NT2/D1 (cell line): ENCODE measurements at regions not wholly inside any gene's neighbourhood (a gene's known extent, or its start where the extent isn't known, plus 50 kb on each side); places are given as distances from the start of the nearest gene placed in this dataset.
"Not testable (repeated sequence)": the region's sequence is repeated elsewhere in the genome, so short reads cannot be mapped to it uniquely, and the experiment has no call there.

ENCODE experiments used
- DNase-seq: peaks from one replicate; pipeline ENCODE4 v3.0.0-alpha.2; 2011; ENCODE audit warnings: low read depth, low spot score
- H3K27me3 ChIP-seq: 2 replicates; pipeline ENCODE4 v1.6.0; 2011; ENCODE audit warnings: mild to moderate bottlenecking; ENCODE audit not compliant: insufficient read length, insufficient read depth
- H3K36me3 ChIP-seq: 2 replicates; pipeline ENCODE4 v1.6.1; 2011; ENCODE audit warnings: mild to moderate bottlenecking, low read length, mixed read lengths; ENCODE audit not compliant: insufficient read depth, insufficient read length
- H3K4me1 ChIP-seq: 2 replicates; pipeline ENCODE4 v1.5.1; 2011; ENCODE audit not compliant: insufficient read depth, insufficient read length
- H3K4me3 ChIP-seq: 2 replicates; pipeline ENCODE4 v1.5.1; 2011; ENCODE audit warnings: low read depth; ENCODE audit not compliant: insufficient read length
- H3K9ac ChIP-seq: 2 replicates; pipeline ENCODE4 v1.6.0; 2011; ENCODE audit warnings: low read depth; ENCODE audit not compliant: insufficient read length
- H3K9me3 ChIP-seq: 2 replicates; pipeline ENCODE4 v1.5.1; 2011; ENCODE audit warnings: mild to moderate bottlenecking, low read length; ENCODE audit not compliant: insufficient read depth
- SUZ12 ChIP-seq: IDR thresholded peaks from 2 replicates; pipeline ENCODE4 v1.6.1; 2011; ENCODE audit not compliant: insufficient read length, insufficient read depth; ENCODE audit errors: extremely low read depth
- YY1 ChIP-seq: IDR thresholded peaks from 2 replicates; pipeline ENCODE4 v1.6.1; 2011; ENCODE audit not compliant: insufficient read length, insufficient read depth
- ZNF274 ChIP-seq: IDR thresholded peaks from 2 replicates; pipeline ENCODE4 v1.6.1; 2011; ENCODE audit warnings: mild to moderate bottlenecking, low read depth, low read length

- Histone ChIP-seq H3K36me3 (no peaks in the 10 kb centered on the region), H3K9me3 (no peaks in the 10 kb centered on the region), H3K4me1 (no peaks in the 10 kb centered on the region), H3K9ac (no peak overlapping the region), H3K27me3 (no peaks in the 10 kb centered on the region), H3K4me3 (no peak overlapping the region)
- TF ChIP-seq YY1 (no peak), ZNF274 (no peak), SUZ12 (no peak)
- no peak for DNase-seq
These were observed 860.8 kb downstream of the BRINP3 start for GRCh38 chr1:189616893-189617292.

GRCh38 chr1:189619682-189620332, 857.9 kb downstream of the BRINP3 start:
- DNase-seq = no peak
- Histone ChIP-seq H3K4me1 (no peaks in the 10 kb centered on the region), H3K36me3 (no peaks in the 10 kb centered on the region), H3K9me3 (no peaks in the 10 kb centered on the region), H3K4me3 (no peak overlapping the region), H3K27me3 (no peaks in the 10 kb centered on the region), H3K9ac (no peak overlapping the region)
- TF ChIP-seq YY1 (no peak), SUZ12 (no peak), ZNF274 (no peak)

- DNase-seq = no peak
- Histone ChIP-seq H3K4me1 (no peaks in the 10 kb centered on the region), H3K4me3 (no peak overlapping the region), H3K27me3 (no peaks in the 10 kb centered on the region), H3K9ac (no peak overlapping the region), H3K36me3 (no peaks in the 10 kb centered on the region), H3K9me3 (no peaks in the 10 kb centered on the region)
- no peak for TF ChIP-seq ZNF274
- TF ChIP-seq YY1 = no peak
- TF ChIP-seq SUZ12 = no peak
These were observed 857.2 kb downstream of the BRINP3 start for GRCh38 chr1:189620471-189620870.

- no peak for DNase-seq
- H3K9ac ChIP-seq = no peak overlapping the region
- H3K9me3 ChIP-seq = no peaks in the 10 kb centered on the region
- H3K36me3 ChIP-seq = no peaks in the 10 kb centered on the region
- no peaks in the 10 kb centered on the region for H3K27me3 ChIP-seq
- no peaks in the 10 kb centered on the region for H3K4me1 ChIP-seq
- TF ChIP-seq YY1 (no peak), SUZ12 (no peak), ZNF274 (no peak)
- no peak overlapping the region for H3K4me3 ChIP-seq
These were observed 854.3 kb downstream of the BRINP3 start for GRCh38 chr1:189623336-189623735.

GRCh38 chr1:189627427-189627826, 850.2 kb downstream of the BRINP3 start:
- no peaks in the 10 kb centered on the region for H3K36me3 ChIP-seq
- no peak for DNase-seq
- H3K27me3 ChIP-seq = no peaks in the 10 kb centered on the region
- H3K9ac ChIP-seq = no peak overlapping the region
- no peak overlapping the region for H3K4me3 ChIP-seq
- TF ChIP-seq SUZ12 = no peak
- no peak for TF ChIP-seq YY1
- no peak for TF ChIP-seq ZNF274
- H3K9me3 ChIP-seq = no peaks in the 10 kb centered on the region
- H3K4me1 ChIP-seq = no peaks in the 10 kb centered on the region

- no peak for TF ChIP-seq ZNF274
- no peak for TF ChIP-seq SUZ12
- no peak for TF ChIP-seq YY1
- Histone ChIP-seq H3K9ac (no peak overlapping the region), H3K4me1 (no peaks in the 10 kb centered on the region), H3K9me3 (no peaks in the 10 kb centered on the region), H3K27me3 (no peaks in the 10 kb centered on the region), H3K36me3 (no peaks in the 10 kb centered on the region), H3K4me3 (no peak overlapping the region)
- no peak for DNase-seq
These were observed 848.8 kb downstream of the BRINP3 start for GRCh38 chr1:189628857-189629256.

GRCh38 chr1:189633658-189634057, 844.0 kb downstream of the BRINP3 start:
- Histone ChIP-seq H3K36me3 (no peaks in the 10 kb centered on the region), H3K4me3 (no peak overlapping the region), H3K27me3 (no peaks in the 10 kb centered on the region), H3K4me1 (no peaks in the 10 kb centered on the region), H3K9ac (no peak overlapping the region), H3K9me3 (no peaks in the 10 kb centered on the region)
- DNase-seq = no peak
- no peak for TF ChIP-seq ZNF274
- TF ChIP-seq SUZ12 = no peak
- no peak for TF ChIP-seq YY1

GRCh38 chr1:189637041-189637440, 840.6 kb downstream of the BRINP3 start:
- TF ChIP-seq YY1 (no peak), ZNF274 (no peak), SUZ12 (no peak)
- no peak for DNase-seq
- Histone ChIP-seq H3K9me3 (no peaks in the 10 kb centered on the region), H3K36me3 (no peaks in the 10 kb centered on the region), H3K4me1 (no peaks in the 10 kb centered on the region), H3K4me3 (no peak overlapping the region), H3K9ac (no peak overlapping the region), H3K27me3 (no peaks in the 10 kb centered on the region)

GRCh38 chr1:189644156-189644555, 833.5 kb downstream of the BRINP3 start:
- DNase-seq, H3K4me1 ChIP-seq, H3K9me3 ChIP-seq, H3K27me3 ChIP-seq, H3K4me3 ChIP-seq, H3K9ac ChIP-seq, H3K36me3 ChIP-seq: not testable (repeated sequence)
